ENCODE measurements at regions not wholly inside any gene's neighbourhood (a gene's known extent, or its start where the extent isn't known, plus 50 kb on each side); places are given as distances from the start of the nearest gene placed in this dataset.

GRCh38 chr12:67489007-67489406, 159.5 kb upstream of the DYRK2 start:
- Mint-ChIP-seq H3K27ac (no peak overlapping the region), H3K27me3 (no peaks in the 10 kb centered on the region), H3K9me3 (peaks cover 33% of the 10 kb centered on the region), H3K4me3 (no peak overlapping the region), H3K36me3 (ENCODE audit: low read depth) (peaks cover 11% of the 10 kb centered on the region), H3K4me1 (ENCODE audit: low read depth) (peaks cover 21% of the 10 kb centered on the region)
- POLR2A ChIA-PET, result no interaction called here
- DNase-seq (no peak), ATAC-seq (no peak)
- CTCF ChIA-PET, result no interaction called here
- intact Hi-C loops (cut with micrococcal nuclease), result no loop called here
- TF ChIP-seq CTCF (IDR thresholded peaks at IDR 0.05), result no peak

GRCh38 chr12:67496581-67496980, 152.0 kb upstream of the DYRK2 start:
- H3K9me3 Mint-ChIP-seq, result peaks cover 5% of the 10 kb centered on the region
- no peak for TF ChIP-seq CTCF (IDR thresholded peaks at IDR 0.05)

GRCh38 chr12:67498991-67499390, 149.6 kb upstream of the DYRK2 start:
- no peaks in the 10 kb centered on the region for H3K27me3 Mint-ChIP-seq
- ChIA-PET POLR2A (no interaction called here), CTCF (no interaction called here)
- H3K9me3 Mint-ChIP-seq, result no peaks in the 10 kb centered on the region
- intact Hi-C loops (cut with micrococcal nuclease), result no loop called here
- H3K27ac Mint-ChIP-seq, result no peak overlapping the region
- H3K4me1 Mint-ChIP-seq (ENCODE audit: low read depth), result peaks cover 16% of the 10 kb centered on the region
- H3K4me3 Mint-ChIP-seq, result no peak overlapping the region
- no peak for TF ChIP-seq CTCF (IDR thresholded peaks at IDR 0.05)
- no peak for DNase-seq
- H3K36me3 Mint-ChIP-seq (ENCODE audit: low read depth), result no peaks in the 10 kb centered on the region
- ATAC-seq, result no peak

More at GRCh38 chr12:67496581-67496980, 152.0 kb upstream of the DYRK2 start:
- ChIA-PET CTCF (no interaction called here), POLR2A (interaction anchor here (1.7 kb wide), 1 partner anchor 50 kb away, joined by 4 read pairs; no protein-coding TSS in a partner anchor)
- no peak for DNase-seq
- H3K27me3 Mint-ChIP-seq, result no peaks in the 10 kb centered on the region
- no peak overlapping the region for H3K27ac Mint-ChIP-seq
- no peak for ATAC-seq
- H3K4me1 Mint-ChIP-seq (ENCODE audit: low read depth), result peaks cover 14% of the 10 kb centered on the region
- no peaks in the 10 kb centered on the region for H3K36me3 Mint-ChIP-seq (ENCODE audit: low read depth)
- intact Hi-C loops (cut with micrococcal nuclease), result no loop called here
- no peak overlapping the region for H3K4me3 Mint-ChIP-seq

GRCh38 chr12:67501362-67501761, 147.2 kb upstream of the DYRK2 start:
- no peak for DNase-seq
- Mint-ChIP-seq H3K36me3 (ENCODE audit: low read depth) (no peaks in the 10 kb centered on the region), H3K9me3 (no peaks in the 10 kb centered on the region), H3K4me1 (ENCODE audit: low read depth) (peaks cover 16% of the 10 kb centered on the region), H3K4me3 (no peak overlapping the region), H3K27me3 (no peaks in the 10 kb centered on the region), H3K27ac (no peak overlapping the region)
- no peak for ATAC-seq
- ChIA-PET POLR2A (no interaction called here), CTCF (no interaction called here)
- intact Hi-C loops (cut with micrococcal nuclease), result no loop called here
- no peak for TF ChIP-seq CTCF (IDR thresholded peaks at IDR 0.05)

- no peaks in the 10 kb centered on the region for H3K27me3 Mint-ChIP-seq
- no peak for ATAC-seq
- H3K36me3 Mint-ChIP-seq (ENCODE audit: low read depth), result no peaks in the 10 kb centered on the region
- H3K4me3 Mint-ChIP-seq, result no peak overlapping the region
- H3K27ac Mint-ChIP-seq, result no peak overlapping the region
- TF ChIP-seq CTCF (IDR thresholded peaks at IDR 0.05), result no peak
- POLR2A ChIA-PET, result interaction anchor here (0.5 to 0.7 kb wide), 2 partner anchors 16 to 73 kb away, joined by 3 read pairs; no protein-coding TSS in a partner anchor
- intact Hi-C loops (cut with micrococcal nuclease), result no loop called here
- no peaks in the 10 kb centered on the region for H3K9me3 Mint-ChIP-seq
- no peak for DNase-seq
- CTCF ChIA-PET, result no interaction called here
- H3K4me1 Mint-ChIP-seq (ENCODE audit: low read depth), result peaks cover 16% of the 10 kb centered on the region
Measured at GRCh38 chr12:67504026-67504425, 144.5 kb upstream of the DYRK2 start.
